Upper lobe of left lung (tissue), 4 donors: ENCODE measurements at regions not wholly inside any gene's neighbourhood (a gene's known extent, or its start where the extent isn't known, plus 50 kb on each side); places are given as distances from the start of the nearest gene placed in this dataset.

ENCODE experiments used
- POLR2A ChIP-seq, 4 donors: fragments of 450-650 bp; IDR thresholded peaks; one replicate each; pipeline ENCODE4 v1.5.1; 2016 to 2017; ENCODE audit warnings: antibody characterized with exemption in 4 of 4, mild to moderate bottlenecking in 2 of 4
- TF ChIP-seq, protein P1 (sequence below), 6 experiments: fragments of 450-650 bp in 4 of 6; fragments of 200-600 bp in 2 of 6; sonication (generic) in 2 of 6; IDR thresholded peaks; one replicate each; pipeline ENCODE4 v1.5.1; 2016 to 2019; ENCODE audit warnings: antibody characterized with exemption in 6 of 6

DNA sequence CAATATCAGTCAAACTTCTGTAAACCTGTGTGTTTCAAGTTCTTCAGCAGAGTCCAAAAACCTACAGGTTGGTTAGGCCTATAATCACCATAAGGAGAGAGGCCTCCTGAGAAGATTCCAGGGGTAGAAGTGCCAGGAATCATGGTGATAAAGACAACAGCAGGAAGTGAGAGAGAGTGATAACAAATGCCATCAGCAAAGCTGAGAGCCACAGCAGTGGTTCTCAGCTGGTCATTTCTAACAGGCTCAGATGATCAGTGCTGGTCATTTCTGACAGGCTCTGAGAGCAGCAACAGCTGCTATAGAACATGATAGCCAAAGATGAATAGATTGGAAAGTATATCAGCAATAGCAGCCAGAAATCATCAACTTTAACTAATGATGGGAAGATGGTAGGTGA is 101.3 kb downstream of the TYW3 start:
- TF ChIP-seq, protein P1, sequence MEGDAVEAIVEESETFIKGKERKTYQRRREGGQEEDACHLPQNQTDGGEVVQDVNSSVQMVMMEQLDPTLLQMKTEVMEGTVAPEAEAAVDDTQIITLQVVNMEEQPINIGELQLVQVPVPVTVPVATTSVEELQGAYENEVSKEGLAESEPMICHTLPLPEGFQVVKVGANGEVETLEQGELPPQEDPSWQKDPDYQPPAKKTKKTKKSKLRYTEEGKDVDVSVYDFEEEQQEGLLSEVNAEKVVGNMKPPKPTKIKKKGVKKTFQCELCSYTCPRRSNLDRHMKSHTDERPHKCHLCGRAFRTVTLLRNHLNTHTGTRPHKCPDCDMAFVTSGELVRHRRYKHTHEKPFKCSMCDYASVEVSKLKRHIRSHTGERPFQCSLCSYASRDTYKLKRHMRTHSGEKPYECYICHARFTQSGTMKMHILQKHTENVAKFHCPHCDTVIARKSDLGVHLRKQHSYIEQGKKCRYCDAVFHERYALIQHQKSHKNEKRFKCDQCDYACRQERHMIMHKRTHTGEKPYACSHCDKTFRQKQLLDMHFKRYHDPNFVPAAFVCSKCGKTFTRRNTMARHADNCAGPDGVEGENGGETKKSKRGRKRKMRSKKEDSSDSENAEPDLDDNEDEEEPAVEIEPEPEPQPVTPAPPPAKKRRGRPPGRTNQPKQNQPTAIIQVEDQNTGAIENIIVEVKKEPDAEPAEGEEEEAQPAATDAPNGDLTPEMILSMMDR (IDR thresholded peaks at IDR 0.05), result no peak
- no peak for TF ChIP-seq POLR2A (IDR thresholded peaks at IDR 0.05)
